ENCODE measurements at regions not wholly inside any gene's neighbourhood (a gene's known extent, or its start where the extent isn't known, plus 50 kb on each side); places are given as distances from the start of the nearest gene placed in this dataset.

GRCh38 chr1:4976859-4977440 lies 322.5 kb downstream of the AJAP1 start:
- TF ChIP-seq REST (IDR thresholded peaks at IDR 0.05; ENCODE audit: insufficient read depth in 1 of 2, low read depth in 2 of 2, low read length in 2 of 2) (no peak), SIN3A (IDR thresholded peaks at IDR 0.05; ENCODE audit: borderline replicate concordance, insufficient read depth, low read length) (no peak), TAF1 (IDR thresholded peaks at IDR 0.05; ENCODE audit: borderline replicate concordance, insufficient read depth, low read length) (no peak), POLR2AphosphoS5 (IDR thresholded peaks at IDR 0.05; ENCODE audit: low read depth, low read length) (no peak), FOXP2 (optimal IDR thresholded peaks at IDR 0.05; ENCODE audit: borderline replicate concordance, extremely low read depth, extremely low read length, insufficient read depth) (no peak)

GRCh38 chr1:4975856-4976255 lies 321.4 kb downstream of the AJAP1 start:
- TF ChIP-seq POLR2AphosphoS5 (IDR thresholded peaks at IDR 0.05; ENCODE audit: low read depth, low read length) (no peak), REST (IDR thresholded peaks at IDR 0.05; ENCODE audit: insufficient read depth in 1 of 2, low read depth in 2 of 2, low read length in 2 of 2) (no peak), FOXP2 (optimal IDR thresholded peaks at IDR 0.05; ENCODE audit: borderline replicate concordance, extremely low read depth, extremely low read length, insufficient read depth) (no peak), SIN3A (IDR thresholded peaks at IDR 0.05; ENCODE audit: borderline replicate concordance, insufficient read depth, low read length) (no peak), TAF1 (IDR thresholded peaks at IDR 0.05; ENCODE audit: borderline replicate concordance, insufficient read depth, low read length) (no peak)

- TF ChIP-seq TAF1 (IDR thresholded peaks at IDR 0.05; ENCODE audit: borderline replicate concordance, insufficient read depth, low read length) (no peak), POLR2AphosphoS5 (IDR thresholded peaks at IDR 0.05; ENCODE audit: low read depth, low read length) (no peak), FOXP2 (optimal IDR thresholded peaks at IDR 0.05; ENCODE audit: borderline replicate concordance, extremely low read depth, extremely low read length, insufficient read depth) (no peak), REST (IDR thresholded peaks at IDR 0.05; ENCODE audit: insufficient read depth in 1 of 2, low read depth in 2 of 2, low read length in 2 of 2) (no peak), SIN3A (IDR thresholded peaks at IDR 0.05; ENCODE audit: borderline replicate concordance, insufficient read depth, low read length) (no peak)
Observed at GRCh38 chr1:4974981-4975685, 320.7 kb downstream of the AJAP1 start.

DNA sequence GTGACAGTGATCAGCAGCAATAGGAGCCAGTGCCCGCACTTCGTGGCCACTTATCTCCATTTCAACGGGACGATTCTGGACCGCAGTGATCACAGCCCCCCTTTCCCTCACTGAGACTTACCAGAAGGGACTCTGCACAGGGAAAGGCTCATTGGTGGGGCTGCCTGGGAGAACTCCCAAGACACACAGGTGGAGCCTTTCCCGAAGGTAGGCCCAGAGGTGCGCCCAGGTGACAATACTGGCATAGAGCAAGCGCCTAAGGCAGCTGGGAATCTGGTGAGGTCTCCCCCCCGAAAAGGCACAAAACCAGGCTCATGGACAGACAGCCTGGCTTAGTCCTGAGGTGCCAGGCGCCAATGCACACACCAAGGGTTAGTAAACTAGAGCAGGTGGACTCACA lies 318.9 kb downstream of the AJAP1 start:
- TF ChIP-seq FOXP2 (optimal IDR thresholded peaks at IDR 0.05; ENCODE audit: borderline replicate concordance, extremely low read depth, extremely low read length, insufficient read depth), result no peak
- TF ChIP-seq REST (IDR thresholded peaks at IDR 0.05; ENCODE audit: insufficient read depth in 1 of 2, low read depth in 2 of 2, low read length in 2 of 2), result no peak
- TF ChIP-seq POLR2AphosphoS5 (IDR thresholded peaks at IDR 0.05; ENCODE audit: low read depth, low read length), result no peak
- TF ChIP-seq TAF1 (IDR thresholded peaks at IDR 0.05; ENCODE audit: borderline replicate concordance, insufficient read depth, low read length), result no peak
- TF ChIP-seq SIN3A (IDR thresholded peaks at IDR 0.05; ENCODE audit: borderline replicate concordance, insufficient read depth, low read length), result no peak

Measured in PFSK-1 (cell line).